IPS-NIHi11 (cell line): ENCODE measurements at regions not wholly inside any gene's neighbourhood (a gene's known extent, or its start where the extent isn't known, plus 50 kb on each side); places are given as distances from the start of the nearest gene placed in this dataset.
"Not testable (repeated sequence)": the region's sequence is repeated elsewhere in the genome, so short reads cannot be mapped to it uniquely, and the experiment has no call there.

Source experiments
- DNase-seq: peaks from one replicate; pipeline ENCODE4 v3.0.0; 2012; ENCODE audit warnings: mixed read lengths, low spot score

GRCh38 chr6:169014211-169015197 is 239.1 kb downstream of the THBS2 start:
- no peak for DNase-seq

- DNase-seq: no peak
Observed at GRCh38 chr6:169009628-169010027, 244.0 kb downstream of the THBS2 start.

GRCh38 chr6:169008641-169009257 is 244.9 kb downstream of the THBS2 start:
- no peak for DNase-seq

GRCh38 chr6:169005166-169005565 is 248.5 kb downstream of the THBS2 start:
- no peak for DNase-seq

- DNase-seq: no peak
Observed at GRCh38 chr6:169000022-169000421, 253.6 kb downstream of the THBS2 start.

- no peak for DNase-seq
Observed at GRCh38 chr6:168999392-168999791, 254.3 kb downstream of the THBS2 start.

- no peak for DNase-seq
Observed at GRCh38 chr6:168996356-168996625, 257.4 kb downstream of the THBS2 start.

GRCh38 chr6:168995526-168996355 is 257.9 kb downstream of the THBS2 start:
- DNase-seq: no peak

GRCh38 chr6:168994956-168995355 is 258.7 kb downstream of the THBS2 start:
- no peak for DNase-seq

GRCh38 chr6:168992446-168993144 is 261.1 kb downstream of the THBS2 start:
- DNase-seq: no peak

GRCh38 chr6:168991695-168992094 is 262.0 kb downstream of the THBS2 start:
- not testable (repeated sequence) for DNase-seq

- DNase-seq: no peak
Observed at GRCh38 chr6:168990019-168990751, 263.5 kb downstream of the THBS2 start.

- no peak for DNase-seq
Observed at GRCh38 chr6:168989421-168989820, 264.2 kb downstream of the THBS2 start.

GRCh38 chr6:168988801-168989200 is 264.8 kb downstream of the THBS2 start:
- no peak for DNase-seq

- DNase-seq: no peak
Observed at GRCh38 chr6:168988280-168988679, 265.4 kb downstream of the THBS2 start.

- DNase-seq: no peak
Observed at GRCh38 chr6:168985705-168986104, 267.9 kb downstream of the THBS2 start.

GRCh38 chr6:168983925-168984324 is 269.7 kb downstream of the THBS2 start:
- DNase-seq: no peak

GRCh38 chr6:168981187-168981586 is 272.5 kb downstream of the THBS2 start:
- DNase-seq: no peak

- DNase-seq: peak; percentile 44
Observed at GRCh38 chr6:168979254-168979653, 274.4 kb downstream of the THBS2 start.

GRCh38 chr6:168972128-168972527 is 281.5 kb downstream of the THBS2 start:
- DNase-seq: no peak

- DNase-seq: no peak
Observed at GRCh38 chr6:168971549-168971948, 282.1 kb downstream of the THBS2 start.
